SH-SY5Y (cell line): ENCODE measurements at regions not wholly inside any gene's neighbourhood (a gene's known extent, or its start where the extent isn't known, plus 50 kb on each side); places are given as distances from the start of the nearest gene placed in this dataset.

Experiments used
- GATA2 ChIP-seq: IDR thresholded peaks from 2 replicates; pipeline ENCODE4 v1.6.1; 2011; ENCODE audit warnings: mild to moderate bottlenecking, low read depth, low read length
- GATA3 ChIP-seq: IDR thresholded peaks from 2 replicates; pipeline ENCODE4 v1.6.1; 2011; ENCODE audit warnings: low read depth, mild to moderate bottlenecking, low read length, moderate library complexity

DNA sequence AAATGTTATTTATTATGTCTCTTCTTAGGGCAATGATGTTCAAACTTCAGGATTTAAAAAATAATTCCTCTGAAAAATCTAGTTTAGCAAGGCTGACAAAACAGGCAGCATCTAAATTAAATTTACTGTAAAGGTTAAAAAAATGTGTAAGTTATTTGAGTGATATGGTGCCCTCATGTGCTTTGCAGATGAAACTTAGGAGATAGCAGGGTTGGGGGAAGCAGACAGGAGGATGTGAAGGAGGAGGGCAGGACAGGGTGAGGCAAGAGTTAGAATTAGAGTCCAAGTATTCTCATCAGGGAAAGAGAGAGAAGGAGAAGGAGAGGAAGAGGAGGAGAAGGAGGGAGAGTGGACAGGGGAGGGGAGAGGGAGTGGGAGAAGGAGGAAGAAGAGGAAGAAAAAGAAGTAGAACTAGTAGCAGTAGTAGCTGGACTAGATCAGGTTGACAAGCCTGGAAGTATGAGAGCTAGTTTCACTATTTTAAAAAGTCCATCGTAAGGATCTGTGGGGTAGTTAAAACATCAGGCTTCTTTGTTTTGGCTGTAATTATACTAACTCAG lies 141.2 kb upstream of the SESN3 start:
- no peak for TF ChIP-seq GATA2
- no peak for TF ChIP-seq GATA3
